ENCODE measurements at regions not wholly inside any gene's neighbourhood (a gene's known extent, or its start where the extent isn't known, plus 50 kb on each side); places are given as distances from the start of the nearest gene placed in this dataset.

- TF ChIP-seq POLR2AphosphoS5 (IDR thresholded peaks at IDR 0.05; ENCODE audit: low read depth, low read length): no peak
- no peak for TF ChIP-seq ZBTB33 (IDR thresholded peaks at IDR 0.05; ENCODE audit: borderline replicate concordance, low read depth)
Measured at GRCh38 chr10:70956029-70956759, 67.8 kb upstream of the PCBD1 start.
